ENCODE measurements at regions not wholly inside any gene's neighbourhood (a gene's known extent, or its start where the extent isn't known, plus 50 kb on each side); places are given as distances from the start of the nearest gene placed in this dataset.

DNA sequence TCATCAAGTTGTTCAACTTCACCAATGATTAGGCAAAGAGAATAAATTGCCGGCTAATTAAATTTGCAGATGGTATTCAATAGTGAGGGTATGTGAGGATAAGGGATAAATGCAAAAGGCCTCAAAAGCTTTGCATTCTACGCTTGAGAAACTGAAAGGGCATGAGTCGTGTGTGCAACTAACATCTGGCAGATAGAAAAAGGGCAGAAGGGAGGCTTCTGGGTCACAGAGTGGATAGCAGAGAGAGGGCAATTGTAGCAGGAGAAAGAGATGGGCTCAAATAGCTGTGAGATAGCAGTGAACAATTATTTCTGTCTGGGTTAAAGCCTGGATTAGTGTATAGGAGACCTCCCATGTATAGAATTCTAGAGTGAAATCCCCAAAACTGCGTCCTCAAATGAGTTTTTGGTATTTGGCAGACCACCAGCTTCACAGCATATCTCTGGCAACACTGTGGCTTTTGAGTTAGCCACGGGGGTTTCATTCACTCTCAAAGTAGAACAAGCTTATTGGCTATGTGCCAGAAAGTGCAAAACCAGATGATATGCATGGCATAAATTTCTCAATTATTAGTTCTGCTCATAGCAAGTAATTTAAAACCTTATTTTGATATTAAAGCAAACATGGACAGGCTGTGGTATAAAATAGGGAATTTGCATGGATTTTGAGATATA is 586.3 kb downstream of the BRINP1 start:
- no peaks in the 10 kb centered on the region for H3K9me3 ChIP-seq (ENCODE audit: low read length)
- no peaks in the 10 kb centered on the region for H3K4me1 ChIP-seq (ENCODE audit: insufficient read depth, low read length)
- no peak overlapping the region for H3K27ac ChIP-seq (ENCODE audit: low read depth, low read length)
- no peaks in the 10 kb centered on the region for H3K36me3 ChIP-seq (ENCODE audit: insufficient read depth, low read length)
- no peak overlapping the region for H3K9ac ChIP-seq (ENCODE audit: low read length)
- no peaks in the 10 kb centered on the region for H3K27me3 ChIP-seq (ENCODE audit: control insufficient read depth in 1 of 2, insufficient read depth in 2 of 2, low read length in 2 of 2)
- no peak overlapping the region for H3K4me3 ChIP-seq (ENCODE audit: low read depth in 1 of 2, low read length in 2 of 2)

DNA sequence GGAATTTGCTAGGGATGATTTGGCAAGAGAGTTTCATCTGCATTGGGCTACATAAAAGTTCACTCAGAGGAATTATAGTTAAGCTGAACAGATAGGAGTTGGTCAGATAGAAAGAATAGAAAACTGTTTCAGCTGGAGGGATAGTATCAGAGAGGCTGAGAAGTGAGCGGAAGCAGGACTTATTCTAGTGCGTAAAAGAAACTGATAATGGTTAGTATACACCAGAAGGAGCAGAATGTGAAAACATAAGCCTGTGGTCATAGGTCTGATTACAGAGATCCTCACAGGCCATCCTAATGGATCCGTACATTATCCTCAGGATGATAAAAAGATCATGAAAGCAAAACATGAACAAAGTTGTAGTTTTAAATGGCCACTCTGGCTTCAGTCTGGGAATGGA is 585.2 kb downstream of the BRINP1 start:
- Histone ChIP-seq H3K4me1 (ENCODE audit: insufficient read depth, low read length) (no peaks in the 10 kb centered on the region), H3K36me3 (ENCODE audit: insufficient read depth, low read length) (no peaks in the 10 kb centered on the region), H3K9me3 (ENCODE audit: low read length) (no peaks in the 10 kb centered on the region), H3K9ac (ENCODE audit: low read length) (no peak overlapping the region), H3K27ac (ENCODE audit: low read depth, low read length) (no peak overlapping the region), H3K4me3 (ENCODE audit: low read depth in 1 of 2, low read length in 2 of 2) (no peak overlapping the region), H3K27me3 (ENCODE audit: control insufficient read depth in 1 of 2, insufficient read depth in 2 of 2, low read length in 2 of 2) (no peaks in the 10 kb centered on the region)

DNA sequence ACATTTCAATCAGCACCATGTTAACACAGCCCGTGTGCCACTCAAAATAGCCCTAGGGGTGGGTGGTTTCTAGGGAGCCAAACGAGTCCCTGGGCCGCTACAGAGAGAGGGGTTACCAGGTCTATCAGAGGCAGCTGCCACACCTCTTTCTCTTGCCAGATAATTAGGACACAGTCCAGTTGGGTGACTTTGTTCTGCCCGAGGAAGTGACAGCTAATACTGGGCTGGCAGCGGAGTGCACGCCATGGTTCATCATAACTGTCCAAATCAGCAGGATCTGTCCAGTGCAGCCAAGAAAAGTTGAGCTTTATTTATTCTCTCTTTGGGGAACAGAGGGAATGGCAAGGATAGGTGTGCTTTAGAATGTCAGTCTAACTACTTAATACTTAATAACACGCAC is 583.8 kb downstream of the BRINP1 start:
- Histone ChIP-seq H3K9ac (ENCODE audit: low read length) (no peak overlapping the region), H3K27ac (ENCODE audit: low read depth, low read length) (no peak overlapping the region), H3K27me3 (ENCODE audit: control insufficient read depth in 1 of 2, insufficient read depth in 2 of 2, low read length in 2 of 2) (no peaks in the 10 kb centered on the region), H3K9me3 (ENCODE audit: low read length) (no peaks in the 10 kb centered on the region), H3K36me3 (ENCODE audit: insufficient read depth, low read length) (no peaks in the 10 kb centered on the region), H3K4me1 (ENCODE audit: insufficient read depth, low read length) (no peaks in the 10 kb centered on the region), H3K4me3 (ENCODE audit: low read depth in 1 of 2, low read length in 2 of 2) (no peak overlapping the region)

DNA sequence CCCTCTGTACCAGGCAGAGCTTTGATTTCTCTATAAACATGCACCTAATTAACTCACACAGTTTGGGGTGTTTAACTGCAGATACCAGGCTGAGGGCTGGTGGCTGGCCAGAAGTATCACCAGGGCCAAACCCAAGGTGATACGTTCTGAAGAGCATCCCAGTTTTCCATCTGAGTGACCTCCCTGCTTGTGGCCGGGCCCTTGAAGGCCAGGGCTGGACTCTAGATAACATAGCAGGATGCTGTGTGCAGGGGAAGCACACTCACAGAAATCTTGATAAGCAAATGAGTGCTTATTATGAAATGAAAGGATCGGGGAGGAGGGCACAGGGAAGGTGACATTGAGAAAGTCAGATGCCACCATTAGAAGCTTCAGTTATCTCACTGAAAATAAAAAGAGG is 582.4 kb downstream of the BRINP1 start:
- H3K4me1 ChIP-seq (ENCODE audit: insufficient read depth, low read length) = no peaks in the 10 kb centered on the region
- no peaks in the 10 kb centered on the region for H3K27me3 ChIP-seq (ENCODE audit: control insufficient read depth in 1 of 2, insufficient read depth in 2 of 2, low read length in 2 of 2)
- no peaks in the 10 kb centered on the region for H3K36me3 ChIP-seq (ENCODE audit: insufficient read depth, low read length)
- no peak overlapping the region for H3K9ac ChIP-seq (ENCODE audit: low read length)
- no peak overlapping the region for H3K4me3 ChIP-seq (ENCODE audit: low read depth in 1 of 2, low read length in 2 of 2)
- no peaks in the 10 kb centered on the region for H3K9me3 ChIP-seq (ENCODE audit: low read length)
- no peak overlapping the region for H3K27ac ChIP-seq (ENCODE audit: low read depth, low read length)

DNA sequence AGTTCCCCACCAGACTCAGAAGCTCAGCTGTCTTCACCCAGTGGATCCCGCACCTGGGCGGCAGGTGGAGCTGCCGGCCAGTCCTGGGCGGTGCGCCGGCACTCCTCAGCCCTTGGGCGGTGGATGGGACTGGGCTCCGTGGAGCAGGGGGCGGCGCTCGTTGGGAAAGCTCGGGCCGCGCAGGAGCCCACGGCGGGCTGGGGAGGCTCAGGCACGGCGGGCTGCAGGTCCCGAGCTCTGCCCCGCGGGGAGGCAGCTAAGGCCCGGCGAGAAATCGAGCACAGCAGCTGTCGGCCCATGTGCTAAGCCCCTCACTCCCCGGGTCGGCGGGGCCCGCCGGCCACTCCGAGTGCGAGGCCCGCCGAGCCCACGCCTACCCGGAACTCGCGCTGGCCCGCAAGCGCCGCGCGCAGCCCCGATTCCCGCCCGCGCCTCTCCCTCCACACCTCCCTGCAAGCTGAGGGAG is 560.0 kb downstream of the BRINP1 start:
- no peak overlapping the region for H3K9ac ChIP-seq (ENCODE audit: low read length)
- H3K9me3 ChIP-seq (ENCODE audit: low read length) = no peaks in the 10 kb centered on the region
- no peak overlapping the region for H3K27ac ChIP-seq (ENCODE audit: low read depth, low read length)
- H3K36me3 ChIP-seq (ENCODE audit: insufficient read depth, low read length) = no peaks in the 10 kb centered on the region
- no peak overlapping the region for H3K4me3 ChIP-seq (ENCODE audit: low read depth in 1 of 2, low read length in 2 of 2)
- no peaks in the 10 kb centered on the region for H3K27me3 ChIP-seq (ENCODE audit: control insufficient read depth in 1 of 2, insufficient read depth in 2 of 2, low read length in 2 of 2)
- H3K4me1 ChIP-seq (ENCODE audit: insufficient read depth, low read length) = no peaks in the 10 kb centered on the region

DNA sequence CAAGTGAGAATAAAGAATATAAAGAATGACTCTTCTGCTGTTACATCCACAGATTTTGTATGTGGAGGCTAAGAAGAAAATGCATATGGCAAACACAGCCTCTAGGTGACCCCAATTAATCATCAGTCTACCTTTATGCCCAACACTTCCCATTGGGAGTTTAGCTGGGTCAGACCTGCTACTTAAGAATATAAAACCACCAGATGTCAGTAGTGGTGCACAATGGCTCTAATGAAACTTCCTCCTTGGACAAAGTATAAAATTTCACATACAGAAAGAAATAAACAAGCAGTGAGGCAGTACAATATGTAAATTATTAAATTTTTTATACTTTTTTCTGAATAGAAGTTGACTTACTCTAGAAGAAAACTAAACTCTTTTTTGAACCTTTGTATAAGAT is 539.9 kb downstream of the BRINP1 start:
- Histone ChIP-seq H3K4me1 (ENCODE audit: insufficient read depth, low read length) (no peaks in the 10 kb centered on the region), H3K9ac (ENCODE audit: low read length) (no peak overlapping the region)

DNA sequence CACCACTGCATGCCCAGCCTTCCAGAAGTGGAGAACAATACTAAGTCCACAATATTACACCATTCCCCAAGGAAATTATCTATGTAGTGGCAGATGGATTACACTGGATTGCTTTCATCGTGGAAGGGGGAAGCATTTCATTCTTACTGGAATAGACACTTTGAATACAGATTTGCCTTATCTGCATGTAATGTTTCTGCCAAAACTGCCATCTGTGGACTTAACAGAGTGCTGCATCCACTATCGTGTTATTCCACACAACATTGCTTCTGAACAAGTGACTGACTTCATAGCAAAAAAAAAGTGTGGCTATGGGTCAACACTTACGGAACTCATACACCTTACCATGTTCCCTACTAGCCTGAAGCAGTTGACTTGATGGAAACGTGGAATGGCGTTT is 536.9 kb downstream of the BRINP1 start:
- no peaks in the 10 kb centered on the region for H3K27me3 ChIP-seq (ENCODE audit: control insufficient read depth in 1 of 2, insufficient read depth in 2 of 2, low read length in 2 of 2)
- no peaks in the 10 kb centered on the region for H3K9me3 ChIP-seq (ENCODE audit: low read length)
- H3K27ac ChIP-seq (ENCODE audit: low read depth, low read length) = no peak overlapping the region
- no peaks in the 10 kb centered on the region for H3K36me3 ChIP-seq (ENCODE audit: insufficient read depth, low read length)
- no peaks in the 10 kb centered on the region for H3K4me1 ChIP-seq (ENCODE audit: insufficient read depth, low read length)
- no peak overlapping the region for H3K9ac ChIP-seq (ENCODE audit: low read length)
- no peak overlapping the region for H3K4me3 ChIP-seq (ENCODE audit: low read depth in 1 of 2, low read length in 2 of 2)

More for the DNA sequence above, 539.9 kb downstream of the BRINP1 start:
- no peaks in the 10 kb centered on the region for H3K36me3 ChIP-seq (ENCODE audit: insufficient read depth, low read length)
- no peak overlapping the region for H3K4me3 ChIP-seq (ENCODE audit: low read depth in 1 of 2, low read length in 2 of 2)
- no peaks in the 10 kb centered on the region for H3K27me3 ChIP-seq (ENCODE audit: control insufficient read depth in 1 of 2, insufficient read depth in 2 of 2, low read length in 2 of 2)
- no peak overlapping the region for H3K27ac ChIP-seq (ENCODE audit: low read depth, low read length)
- H3K9me3 ChIP-seq (ENCODE audit: low read length) = no peaks in the 10 kb centered on the region

DNA sequence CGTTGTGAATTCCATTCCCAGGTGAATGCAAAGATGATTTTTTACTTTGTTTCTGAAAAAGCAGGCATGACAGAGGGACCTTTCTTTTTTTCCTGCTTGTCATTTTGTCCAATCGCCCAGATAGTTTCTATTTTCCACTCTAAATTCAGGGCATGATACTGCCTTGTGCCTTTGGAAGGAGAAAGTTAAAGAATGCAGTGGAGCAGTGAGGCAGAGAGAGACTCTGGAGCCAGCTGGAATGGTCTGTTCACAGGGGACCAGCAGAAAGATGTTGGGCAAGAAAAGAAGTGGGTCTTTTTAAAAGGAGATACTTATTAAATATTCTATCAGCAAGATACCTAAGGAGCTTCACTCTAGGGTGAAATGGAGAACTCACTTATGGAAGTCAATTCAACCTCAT is 532.3 kb downstream of the BRINP1 start:
- Histone ChIP-seq H3K9me3 (ENCODE audit: low read length) (no peaks in the 10 kb centered on the region), H3K36me3 (ENCODE audit: insufficient read depth, low read length) (no peaks in the 10 kb centered on the region), H3K27me3 (ENCODE audit: control insufficient read depth in 1 of 2, insufficient read depth in 2 of 2, low read length in 2 of 2) (no peaks in the 10 kb centered on the region), H3K9ac (ENCODE audit: low read length) (no peak overlapping the region), H3K4me1 (ENCODE audit: insufficient read depth, low read length) (no peaks in the 10 kb centered on the region), H3K27ac (ENCODE audit: low read depth, low read length) (no peak overlapping the region), H3K4me3 (ENCODE audit: low read depth in 1 of 2, low read length in 2 of 2) (no peak overlapping the region)

DNA sequence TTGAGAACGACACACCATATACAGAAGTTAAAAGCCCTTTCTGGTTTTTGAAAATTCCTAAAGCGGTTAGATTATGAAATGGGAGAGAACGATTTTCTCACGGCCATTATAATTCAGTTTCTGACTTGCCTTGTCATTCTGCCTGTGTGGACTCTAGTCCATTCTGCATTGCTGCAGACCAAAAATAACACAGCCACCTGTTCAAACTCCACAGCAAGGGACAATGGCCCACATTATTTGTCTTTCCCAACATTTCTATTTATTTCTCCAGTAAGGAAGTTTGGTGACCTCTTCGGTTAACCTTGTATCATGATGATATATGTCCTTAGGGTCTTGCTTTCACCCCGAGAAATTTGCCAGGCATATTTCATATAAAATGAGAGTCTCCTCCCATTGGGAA is 497.7 kb downstream of the BRINP1 start:
- no peaks in the 10 kb centered on the region for H3K9me3 ChIP-seq (ENCODE audit: low read length)
- H3K27me3 ChIP-seq (ENCODE audit: control insufficient read depth in 1 of 2, insufficient read depth in 2 of 2, low read length in 2 of 2) = no peaks in the 10 kb centered on the region
- no peak overlapping the region for H3K27ac ChIP-seq (ENCODE audit: low read depth, low read length)
- H3K4me1 ChIP-seq (ENCODE audit: insufficient read depth, low read length) = no peaks in the 10 kb centered on the region
- no peaks in the 10 kb centered on the region for H3K36me3 ChIP-seq (ENCODE audit: insufficient read depth, low read length)
- H3K4me3 ChIP-seq (ENCODE audit: low read depth in 1 of 2, low read length in 2 of 2) = no peak overlapping the region
- H3K9ac ChIP-seq (ENCODE audit: low read length) = no peak overlapping the region

DNA sequence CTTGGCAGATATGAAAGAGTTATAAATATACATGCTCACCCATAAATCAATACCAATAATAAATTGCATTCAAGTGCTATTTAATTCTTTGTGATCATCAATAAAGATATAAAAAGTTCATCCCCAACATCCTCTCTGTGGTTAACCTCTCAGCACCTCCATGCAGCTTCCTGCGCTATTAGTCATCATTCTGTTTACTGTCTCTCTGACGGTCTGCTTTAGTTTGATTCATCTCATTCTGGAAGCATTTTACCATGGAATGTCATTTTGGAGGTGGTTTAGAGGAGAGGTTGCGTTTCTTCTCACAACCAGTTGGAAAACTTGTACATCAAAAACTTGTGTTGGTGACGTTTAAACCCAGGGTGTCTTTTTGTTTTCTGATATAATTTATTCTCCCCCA is 486.6 kb downstream of the BRINP1 start:
- Histone ChIP-seq H3K4me3 (ENCODE audit: low read depth in 1 of 2, low read length in 2 of 2) (no peak overlapping the region), H3K4me1 (ENCODE audit: insufficient read depth, low read length) (no peaks in the 10 kb centered on the region), H3K9ac (ENCODE audit: low read length) (no peak overlapping the region), H3K27me3 (ENCODE audit: control insufficient read depth in 1 of 2, insufficient read depth in 2 of 2, low read length in 2 of 2) (no peaks in the 10 kb centered on the region), H3K36me3 (ENCODE audit: insufficient read depth, low read length) (no peaks in the 10 kb centered on the region), H3K9me3 (ENCODE audit: low read length) (no peaks in the 10 kb centered on the region), H3K27ac (ENCODE audit: low read depth, low read length) (no peak overlapping the region)

DNA sequence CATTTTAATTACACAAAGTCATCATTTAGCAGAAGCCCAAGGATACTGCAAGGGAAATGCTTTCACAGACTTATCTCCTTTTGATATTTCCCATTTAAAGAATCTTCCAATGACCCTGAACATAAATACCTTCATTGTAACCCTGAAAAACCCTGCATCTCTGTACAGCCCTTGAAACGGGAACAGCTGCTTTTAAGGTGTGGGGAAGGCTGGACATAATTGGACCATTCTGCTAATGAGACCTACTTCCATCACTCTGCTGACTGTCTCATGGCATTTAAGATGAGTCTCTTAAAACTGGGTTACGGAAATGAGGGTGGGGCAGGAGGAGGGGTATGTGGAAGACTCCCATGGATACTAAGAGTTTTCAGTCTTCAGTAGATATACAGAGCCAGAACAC is 485.8 kb downstream of the BRINP1 start:
- Histone ChIP-seq H3K27me3 (ENCODE audit: control insufficient read depth in 1 of 2, insufficient read depth in 2 of 2, low read length in 2 of 2) (no peaks in the 10 kb centered on the region), H3K36me3 (ENCODE audit: insufficient read depth, low read length) (no peaks in the 10 kb centered on the region), H3K4me1 (ENCODE audit: insufficient read depth, low read length) (no peaks in the 10 kb centered on the region), H3K4me3 (ENCODE audit: low read depth in 1 of 2, low read length in 2 of 2) (no peak overlapping the region), H3K9me3 (ENCODE audit: low read length) (no peaks in the 10 kb centered on the region), H3K27ac (ENCODE audit: low read depth, low read length) (no peak overlapping the region), H3K9ac (ENCODE audit: low read length) (no peak overlapping the region)

DNA sequence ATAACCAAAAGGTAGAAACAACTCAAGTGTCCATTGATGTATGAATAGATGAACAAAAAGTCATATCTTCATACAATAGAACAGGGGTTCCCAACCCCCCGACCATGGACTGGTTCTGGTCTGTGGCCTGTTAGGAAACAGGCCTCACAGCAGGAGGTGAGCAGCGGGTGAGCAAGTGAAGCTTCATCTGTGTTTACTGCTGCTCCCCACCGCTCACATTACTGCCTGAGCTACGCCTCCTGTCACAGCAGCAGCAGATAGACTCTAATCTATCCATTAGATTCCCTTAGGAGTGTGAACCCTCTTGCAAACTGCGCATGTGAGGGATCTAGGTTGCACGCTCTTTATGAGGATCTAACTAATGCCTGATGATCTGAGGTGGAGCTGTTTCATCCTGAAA is 478.0 kb downstream of the BRINP1 start:
- no peaks in the 10 kb centered on the region for H3K4me1 ChIP-seq (ENCODE audit: insufficient read depth, low read length)
- H3K9me3 ChIP-seq (ENCODE audit: low read length) = no peaks in the 10 kb centered on the region
- no peaks in the 10 kb centered on the region for H3K36me3 ChIP-seq (ENCODE audit: insufficient read depth, low read length)
- H3K4me3 ChIP-seq (ENCODE audit: low read depth in 1 of 2, low read length in 2 of 2) = no peak overlapping the region
- no peak overlapping the region for H3K27ac ChIP-seq (ENCODE audit: low read depth, low read length)
- H3K9ac ChIP-seq (ENCODE audit: low read length) = no peak overlapping the region
- H3K27me3 ChIP-seq (ENCODE audit: control insufficient read depth in 1 of 2, insufficient read depth in 2 of 2, low read length in 2 of 2) = no peaks in the 10 kb centered on the region

All from muscle layer of colon (tissue), 2 donors.